Stimulated activated CD4-positive, alpha-beta T cell treated with anti-CD3 and anti-CD28 coated beads, Interleukin-1b, Interleukin-23, amount 100 ng/mL, for 48 hours (primary cell): ENCODE measurements at regions not wholly inside any gene's neighbourhood (a gene's known extent, or its start where the extent isn't known, plus 50 kb on each side); places are given as distances from the start of the nearest gene placed in this dataset.
"Not testable (repeated sequence)": the region's sequence is repeated elsewhere in the genome, so short reads cannot be mapped to it uniquely, and the experiment has no call there.

Experiments
- DNase-seq: peaks from one replicate; pipeline ENCODE4 v3.0.0-alpha.2; 2020

DNA sequence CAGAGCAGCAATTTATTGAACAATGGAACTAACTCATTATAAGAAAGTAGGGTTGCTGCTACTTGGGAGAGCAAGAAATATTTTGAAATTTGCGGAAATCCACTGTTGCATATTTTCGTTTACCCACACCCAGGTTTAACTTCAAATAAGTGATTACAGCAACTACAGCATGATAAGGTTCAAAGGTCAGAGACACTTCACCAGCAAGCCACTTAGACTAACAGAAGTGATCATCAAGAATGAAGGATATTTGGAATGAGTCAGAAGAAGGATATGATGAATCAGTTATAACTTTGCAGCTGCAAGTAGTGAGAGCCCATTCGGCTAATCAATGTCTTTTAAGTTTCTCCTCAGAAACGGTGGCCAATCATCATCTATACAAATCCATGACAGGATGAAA is 199.3 kb downstream of the TMA16 start:
- no peak for DNase-seq

DNA sequence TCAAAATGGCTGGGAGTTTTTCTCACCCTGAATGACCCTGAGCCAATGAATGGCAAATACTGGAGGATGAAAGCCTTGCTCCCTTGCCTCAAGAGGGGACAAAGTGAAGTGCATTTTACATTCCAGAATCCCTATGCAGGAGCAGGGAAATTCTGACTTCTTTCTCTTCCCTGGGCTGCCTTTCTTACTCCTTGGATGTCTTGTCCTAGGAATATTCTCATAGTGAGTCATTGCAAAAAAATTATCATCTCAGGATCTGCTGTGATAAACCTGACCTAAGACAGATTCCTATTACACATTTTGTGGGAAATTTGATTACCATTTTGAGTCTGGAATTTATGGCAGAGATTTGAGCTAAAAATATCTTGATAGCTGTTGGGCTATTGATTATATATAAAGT is 199.9 kb downstream of the TMA16 start:
- DNase-seq = no peak

DNA sequence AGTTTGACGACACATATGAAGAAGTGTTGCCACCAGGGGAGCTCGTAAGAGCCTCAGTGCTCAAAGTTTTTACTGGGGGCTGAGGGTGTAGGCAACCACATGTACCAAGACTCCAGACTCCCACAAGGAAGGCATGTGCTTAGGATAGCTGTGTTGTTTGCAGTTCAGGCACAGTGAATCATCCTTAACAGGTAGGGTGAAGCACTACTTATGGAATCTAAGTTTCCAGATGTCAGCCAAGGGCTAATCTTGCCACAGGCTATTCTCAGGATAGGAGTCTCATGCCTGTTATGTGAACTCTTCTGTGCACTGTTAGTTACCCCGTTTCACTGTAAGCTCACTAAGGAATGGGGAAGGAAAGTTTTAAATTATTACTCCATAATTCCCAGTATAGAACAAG is 202.6 kb downstream of the TMA16 start:
- no peak for DNase-seq

DNA sequence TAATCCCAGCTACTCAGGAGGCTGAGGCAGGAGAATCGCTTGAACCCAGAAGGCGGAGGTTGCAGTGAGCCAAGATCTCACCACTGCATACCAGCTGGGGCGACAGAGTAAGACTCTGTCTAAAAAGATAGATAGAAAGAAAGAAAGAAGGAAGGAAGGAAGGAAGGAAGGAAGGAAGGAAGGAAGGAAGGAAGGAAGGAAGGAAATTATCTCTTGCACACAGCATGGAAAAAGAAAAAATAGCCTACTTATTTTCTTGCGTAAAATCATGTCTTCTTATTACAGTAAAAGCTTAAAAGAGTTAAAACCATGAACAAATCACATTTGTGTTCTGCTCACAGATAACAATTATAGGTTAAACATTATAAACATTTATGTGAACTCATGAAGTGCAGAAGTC is 205.9 kb downstream of the TMA16 start:
- not testable (repeated sequence) for DNase-seq

DNA sequence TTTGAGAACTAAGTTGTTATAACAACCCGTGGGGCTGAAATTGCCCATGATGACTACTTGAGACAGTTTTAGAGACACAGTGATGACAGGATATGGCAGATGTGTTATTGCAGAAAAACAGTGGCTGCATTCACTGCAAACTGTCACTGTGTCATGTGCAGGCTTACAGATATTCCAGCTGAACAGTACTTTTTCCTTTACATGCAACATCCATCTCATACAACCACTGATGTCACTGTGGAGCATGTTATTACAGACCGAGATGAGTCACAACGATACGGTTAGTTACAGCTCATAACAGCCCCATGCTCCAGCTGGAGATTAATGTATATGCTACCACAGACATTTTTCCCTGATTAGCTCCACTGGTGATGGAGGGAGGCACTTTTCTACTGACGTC is 207.4 kb downstream of the TMA16 start:
- DNase-seq = no peak

DNA sequence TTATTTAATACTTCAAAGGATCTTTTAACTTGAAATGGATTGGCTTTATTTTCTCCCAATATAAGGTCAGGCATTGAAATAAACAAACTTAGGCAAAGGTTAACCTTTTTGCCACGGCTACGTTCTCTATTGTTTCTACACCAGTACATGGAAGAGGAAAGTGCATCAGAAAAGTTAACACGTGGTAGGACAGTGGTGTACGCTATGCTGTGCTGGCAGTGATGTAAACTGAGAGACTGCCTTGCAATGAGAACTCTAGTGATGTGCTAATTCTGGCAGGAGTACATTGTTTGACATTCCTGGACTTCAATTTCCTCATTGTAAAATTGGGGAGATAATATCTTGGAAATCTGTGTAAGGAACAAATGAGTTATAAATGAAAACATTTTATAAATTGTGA is 208.2 kb downstream of the TMA16 start:
- no peak for DNase-seq

DNA sequence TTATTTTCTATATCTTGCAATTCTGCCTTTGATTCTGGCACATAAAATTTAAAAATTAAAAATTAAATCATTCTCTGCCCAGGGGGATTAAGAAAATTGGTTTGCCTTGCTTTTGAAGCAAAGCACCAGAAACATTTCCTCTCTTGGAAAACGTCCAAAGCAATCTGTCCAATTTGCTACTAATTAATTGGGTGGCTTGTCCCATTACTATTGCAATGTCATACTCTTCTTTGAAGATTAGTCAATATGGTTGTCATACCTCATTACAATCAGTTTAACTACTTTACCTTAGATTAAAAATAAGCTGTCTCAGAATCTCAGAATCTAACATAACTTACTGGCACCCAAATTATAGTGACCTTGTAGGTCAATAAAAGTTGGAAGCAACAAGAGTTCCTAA is 208.8 kb downstream of the TMA16 start:
- DNase-seq = no peak

DNA sequence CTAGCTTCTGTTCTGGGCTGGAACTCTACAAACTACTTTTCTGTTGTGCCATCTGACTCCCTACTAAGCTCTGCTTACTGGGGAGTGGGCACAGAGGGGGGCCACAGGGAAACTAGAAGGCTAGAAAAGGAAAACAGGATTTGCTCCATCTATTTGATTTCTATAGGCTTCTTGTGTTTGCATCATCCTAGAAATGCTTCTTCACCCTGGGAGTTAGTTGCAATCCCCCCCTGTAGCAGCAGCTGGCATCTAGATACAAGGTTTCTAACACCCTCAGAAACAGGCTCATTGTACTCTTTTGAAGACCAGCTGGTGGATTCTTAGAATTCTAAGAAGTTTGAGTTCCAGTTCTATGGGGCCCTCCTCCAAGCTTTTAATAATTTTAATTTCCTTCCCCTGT is 213.4 kb downstream of the TMA16 start:
- no peak for DNase-seq

DNA sequence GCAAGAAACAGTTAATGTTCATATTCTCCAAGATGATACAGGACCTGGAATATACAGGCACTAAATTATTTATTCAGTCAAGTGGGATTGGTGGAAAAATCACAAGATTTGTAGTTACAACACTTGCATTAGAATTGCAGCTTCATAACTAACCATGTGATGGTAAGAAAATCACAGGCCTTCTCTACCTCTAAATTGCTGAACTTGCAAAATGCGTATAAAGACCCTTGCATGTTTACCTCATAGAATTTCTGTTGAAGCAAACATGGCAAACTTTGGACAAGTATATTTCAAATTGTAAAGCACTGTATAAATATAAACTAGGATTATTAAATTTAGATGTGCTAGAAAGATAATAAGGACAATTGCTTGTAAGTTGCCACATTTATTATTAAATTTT is 215.1 kb downstream of the TMA16 start:
- DNase-seq = no peak

DNA sequence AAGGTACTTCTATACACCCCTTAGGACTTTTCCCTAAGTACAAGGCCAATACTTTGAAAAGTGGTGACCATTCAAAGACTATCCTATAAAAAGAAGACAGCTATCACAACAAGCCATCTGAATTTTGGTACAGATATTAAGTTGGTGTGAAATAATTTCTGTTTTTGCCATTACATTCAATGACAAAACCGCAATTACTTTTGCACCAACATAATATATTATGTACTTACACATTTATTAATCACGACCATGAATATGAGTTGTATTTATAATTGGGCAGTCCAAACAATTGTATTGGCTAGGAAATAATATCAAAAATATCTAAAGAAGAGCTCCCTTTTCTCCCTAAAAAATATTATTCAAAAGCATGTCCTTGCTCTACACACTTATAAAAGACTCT is 215.7 kb downstream of the TMA16 start:
- no peak for DNase-seq

DNA sequence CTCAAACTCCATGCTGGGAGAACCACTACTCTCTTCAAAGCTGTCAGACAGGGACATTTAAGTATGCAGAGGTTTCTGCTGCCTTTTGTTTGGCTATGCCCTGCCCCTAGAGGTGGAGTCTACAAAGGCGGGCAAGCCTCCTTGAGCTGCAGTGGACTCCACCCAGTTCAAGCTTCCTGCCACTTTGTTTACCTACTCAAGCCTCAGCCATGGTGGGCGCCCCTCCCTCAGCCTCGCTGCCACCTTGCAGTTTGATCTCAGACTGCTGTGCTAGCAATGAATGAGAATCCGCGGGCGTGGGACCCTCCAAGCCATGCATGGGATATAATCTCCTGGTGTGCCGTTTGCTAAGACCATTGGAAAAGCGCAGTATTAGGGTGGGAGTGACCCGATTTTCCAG is 230.0 kb downstream of the TMA16 start:
- DNase-seq = not testable (repeated sequence)

DNA sequence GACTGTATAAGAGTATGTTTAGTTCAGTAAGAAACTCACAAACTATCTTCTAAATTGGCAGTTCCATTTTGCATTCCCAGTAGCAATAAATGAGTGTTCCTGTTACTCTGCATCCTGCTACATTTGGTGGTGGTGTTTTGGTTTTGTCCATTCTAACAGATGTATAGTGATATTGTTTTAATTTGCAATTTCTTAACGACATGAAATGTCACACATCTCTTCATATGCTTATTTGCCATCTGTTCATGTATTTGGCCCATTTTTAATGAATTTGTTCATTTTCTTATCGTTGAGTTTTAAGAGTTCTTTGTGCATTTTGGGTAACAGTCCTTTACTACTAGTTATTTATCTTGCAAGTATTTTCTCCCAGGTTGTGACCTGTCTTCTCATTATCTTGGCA is 232.2 kb downstream of the TMA16 start:
- DNase-seq = no peak

DNA sequence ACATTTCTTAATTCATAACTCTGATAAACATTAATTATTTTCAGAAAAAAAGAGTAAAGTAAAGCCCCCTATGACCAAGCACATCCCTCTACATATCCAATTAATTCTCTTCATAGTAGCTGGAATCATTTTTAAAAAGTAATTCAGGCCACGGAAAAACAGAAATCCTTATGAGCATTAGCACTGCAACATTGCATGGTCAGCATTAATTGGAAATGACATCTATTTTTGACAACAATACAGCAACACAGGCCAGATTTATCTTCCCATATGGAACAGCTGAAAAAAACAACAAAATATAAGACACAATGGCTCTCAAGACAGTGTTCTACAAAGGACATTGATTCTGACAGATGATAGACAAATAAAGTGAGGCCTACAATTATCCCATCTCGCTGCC is 236.6 kb downstream of the TMA16 start:
- DNase-seq = no peak

DNA sequence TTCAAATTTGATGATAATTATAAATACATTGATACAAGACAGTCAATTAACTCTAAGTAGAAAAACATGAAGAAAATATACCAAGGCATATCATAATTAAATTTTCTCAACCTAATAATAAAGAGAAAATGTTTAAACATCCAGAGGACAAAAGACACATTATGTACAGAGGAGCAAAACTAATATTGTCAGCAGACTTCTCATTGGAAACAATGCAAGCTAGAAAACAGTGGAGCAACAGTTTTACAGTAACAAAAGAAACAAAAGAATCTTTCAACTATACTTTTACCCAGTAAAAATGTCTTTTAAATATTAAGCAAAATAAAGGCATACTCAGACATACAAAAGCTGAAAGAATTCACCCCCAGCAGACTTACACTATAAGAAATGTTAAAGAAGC is 238.0 kb downstream of the TMA16 start:
- DNase-seq = no peak

DNA sequence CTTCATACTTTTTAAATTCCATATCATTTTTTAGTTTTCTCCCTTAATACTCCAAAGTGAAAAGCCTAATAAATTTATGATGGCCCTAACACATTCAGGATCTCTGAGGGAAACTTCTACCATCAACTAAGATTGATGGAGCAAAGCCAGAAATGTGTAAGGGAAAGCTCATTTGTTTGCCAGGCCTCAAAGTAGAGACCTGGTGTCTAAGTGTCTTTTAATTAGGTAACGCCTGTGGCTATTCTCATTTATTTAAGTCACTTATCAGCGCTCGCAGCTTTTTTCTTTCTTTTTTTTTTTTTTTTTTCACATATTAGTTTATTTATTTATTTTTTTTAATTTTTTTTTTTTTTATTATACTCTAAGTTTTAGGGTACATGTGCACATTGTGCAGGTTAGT is 242.4 kb downstream of the TMA16 start:
- no peak for DNase-seq

DNA sequence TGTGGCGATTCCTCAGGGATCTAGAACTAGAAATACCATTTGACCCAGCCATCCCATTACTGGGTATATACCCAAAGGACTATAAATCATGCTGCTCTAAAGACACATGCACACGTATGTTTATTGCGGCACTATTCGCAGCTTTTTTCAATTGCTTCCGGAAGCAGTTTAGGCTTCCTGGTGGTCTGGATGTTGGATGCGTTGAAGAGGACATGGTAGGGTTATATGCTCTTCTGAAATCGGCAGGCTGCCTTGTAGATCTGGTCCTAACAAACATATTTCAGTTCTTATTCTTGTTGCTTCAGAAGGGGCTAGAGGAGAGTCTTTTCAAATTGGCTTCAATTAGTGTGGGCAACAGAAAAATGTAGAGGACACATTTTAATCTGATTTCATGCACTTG is 243.4 kb downstream of the TMA16 start:
- DNase-seq = not testable (repeated sequence)

DNA sequence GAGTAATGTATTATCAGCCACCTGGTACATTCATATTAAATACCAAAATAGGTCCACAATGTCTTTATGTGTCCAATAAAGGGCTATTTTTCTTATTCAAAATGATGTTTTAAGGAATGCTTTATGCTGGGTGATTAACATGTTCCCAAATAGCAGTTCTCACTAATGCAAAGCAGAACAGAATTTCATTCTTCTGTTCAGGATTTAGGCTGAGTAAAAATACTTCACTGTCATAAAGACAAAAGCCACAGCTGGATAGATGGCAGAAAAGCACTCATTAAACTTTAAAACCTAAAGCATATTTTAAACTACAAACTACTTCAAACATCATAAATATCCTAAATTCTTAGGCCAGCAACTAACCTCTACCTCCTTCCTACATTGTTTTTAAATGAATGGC is 244.0 kb downstream of the TMA16 start:
- no peak for DNase-seq

DNA sequence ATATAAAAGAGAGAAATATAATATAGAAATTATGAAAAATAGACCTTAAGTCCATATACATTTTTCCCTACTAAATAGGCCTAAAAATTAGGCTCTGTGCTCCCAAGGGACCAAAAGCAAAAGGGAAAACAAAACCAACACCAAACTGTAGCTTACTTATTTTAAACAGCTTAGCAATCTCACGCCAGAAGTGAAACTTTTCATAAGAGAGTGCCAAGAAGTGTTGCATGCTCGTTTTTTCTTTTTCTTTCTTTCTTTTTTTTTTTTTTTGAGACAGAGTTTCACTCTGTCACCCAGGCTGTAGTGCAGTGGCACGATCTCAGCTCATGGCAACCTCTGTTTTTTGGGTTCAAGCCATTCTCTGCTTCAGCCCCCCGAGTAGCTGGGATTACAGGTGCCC is 250.4 kb downstream of the TMA16 start:
- no peak for DNase-seq

DNA sequence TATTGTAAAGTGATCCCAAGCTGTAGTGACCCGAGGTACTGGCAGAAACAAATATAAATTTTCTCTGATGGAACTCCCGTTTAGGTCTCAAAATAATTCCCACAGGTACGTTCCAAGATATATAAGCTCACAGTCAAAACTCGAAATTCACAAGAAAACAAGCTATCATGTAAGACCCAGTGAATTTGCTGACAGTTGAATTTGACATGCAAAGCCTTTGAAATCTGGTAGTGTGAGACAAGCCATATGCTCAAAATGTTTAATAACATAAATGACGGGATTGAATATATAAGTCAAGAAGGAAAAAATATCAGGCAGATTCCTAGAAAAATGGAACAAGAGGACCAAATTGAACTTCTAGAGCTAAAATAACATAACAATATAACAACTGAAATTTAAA is 252.8 kb downstream of the TMA16 start:
- DNase-seq = no peak

DNA sequence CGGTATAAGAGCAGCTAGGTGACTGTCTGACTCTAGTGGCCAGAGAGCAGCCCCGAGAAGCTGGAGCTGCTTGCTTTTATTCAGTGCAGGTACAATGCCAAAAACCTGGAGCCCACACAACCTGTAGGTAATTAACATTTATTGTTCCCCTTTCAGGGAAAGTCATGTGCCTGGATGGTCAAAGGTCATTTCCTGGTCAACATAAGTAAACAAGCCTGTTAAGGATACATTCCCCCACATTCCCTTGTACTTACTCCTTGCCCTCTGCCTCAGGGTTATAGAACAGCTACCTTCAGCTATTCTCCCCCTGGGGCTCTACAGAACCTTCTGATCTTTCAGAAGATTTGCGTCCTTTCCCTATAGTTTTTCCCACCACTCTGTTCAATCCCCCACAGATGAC is 253.4 kb downstream of the TMA16 start:
- no peak for DNase-seq

DNA sequence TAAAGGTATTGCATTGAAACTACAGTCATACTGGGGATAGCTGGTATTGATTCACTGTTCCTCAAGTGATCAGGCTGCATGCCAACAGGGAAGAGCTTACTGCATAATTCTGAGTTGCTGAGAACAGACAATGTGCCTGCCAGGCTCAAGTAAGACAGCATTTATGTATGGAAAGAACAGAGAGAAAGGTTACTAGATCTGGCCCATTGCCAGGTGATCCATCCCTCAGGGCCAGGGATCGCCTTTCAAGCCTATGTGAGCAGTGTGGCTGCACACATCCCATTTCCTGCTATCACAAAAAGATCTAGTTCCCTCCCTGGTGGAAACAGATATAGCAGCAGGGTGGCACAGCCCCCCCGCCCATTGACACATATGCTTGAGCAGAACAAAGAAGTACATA is 254.0 kb downstream of the TMA16 start:
- no peak for DNase-seq

DNA sequence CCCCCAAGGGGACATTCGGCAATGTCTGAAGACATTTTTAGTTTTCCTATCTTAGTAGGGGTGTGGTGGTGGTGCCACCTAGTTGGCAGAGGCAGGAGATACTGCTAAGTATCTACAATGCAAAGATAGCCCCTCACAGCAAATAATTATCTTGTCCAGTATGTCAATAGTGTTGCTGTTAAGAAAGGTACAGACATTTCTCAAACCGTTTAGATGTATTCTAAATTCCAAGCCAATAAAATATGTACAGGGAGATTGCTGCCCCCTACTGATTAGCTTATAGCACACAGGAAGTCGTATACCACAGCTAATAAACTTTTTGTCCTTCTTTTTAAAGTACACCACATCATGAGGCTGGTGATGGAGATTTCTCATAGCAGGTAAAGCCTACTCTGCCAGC is 260.5 kb downstream of the TMA16 start:
- no peak for DNase-seq

DNA sequence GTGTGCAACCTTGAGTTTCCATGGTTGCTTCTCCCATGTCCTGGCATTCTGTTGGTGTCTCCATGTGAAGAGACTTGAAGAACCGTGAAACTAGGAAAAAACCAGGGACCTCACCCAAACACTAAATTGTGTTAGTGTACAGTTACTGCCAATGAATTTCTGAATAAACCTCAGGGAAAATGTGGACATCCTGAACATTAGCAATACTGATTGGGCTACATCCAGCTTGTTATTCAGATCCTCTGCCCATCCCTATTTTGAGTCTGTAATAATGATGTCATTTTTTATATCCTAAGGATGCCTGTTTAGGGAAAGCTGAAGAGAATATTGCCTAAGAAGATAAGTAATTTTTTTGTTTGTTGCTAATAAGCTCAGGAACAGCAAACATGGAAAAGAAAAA is 262.7 kb downstream of the TMA16 start:
- no peak for DNase-seq

DNA sequence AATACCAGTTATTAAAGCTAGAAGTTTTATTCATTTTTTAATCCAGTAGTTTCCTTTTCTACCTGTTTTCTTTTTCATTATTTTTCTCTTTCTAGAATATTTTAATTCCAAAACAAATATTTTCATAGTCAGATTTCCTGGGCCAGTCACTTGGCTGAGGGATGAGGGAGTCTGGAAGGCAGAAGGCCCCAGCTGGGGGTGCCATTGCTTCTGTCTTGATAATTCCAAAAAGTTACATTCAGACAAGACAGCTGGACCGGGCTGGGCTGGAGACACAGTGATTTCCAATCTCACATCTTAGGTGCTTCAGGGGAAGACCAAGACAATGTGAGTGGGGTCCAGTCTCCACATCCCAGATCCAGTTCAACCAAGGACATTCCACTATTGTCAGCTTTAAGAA is 263.5 kb downstream of the TMA16 start:
- DNase-seq = no peak

DNA sequence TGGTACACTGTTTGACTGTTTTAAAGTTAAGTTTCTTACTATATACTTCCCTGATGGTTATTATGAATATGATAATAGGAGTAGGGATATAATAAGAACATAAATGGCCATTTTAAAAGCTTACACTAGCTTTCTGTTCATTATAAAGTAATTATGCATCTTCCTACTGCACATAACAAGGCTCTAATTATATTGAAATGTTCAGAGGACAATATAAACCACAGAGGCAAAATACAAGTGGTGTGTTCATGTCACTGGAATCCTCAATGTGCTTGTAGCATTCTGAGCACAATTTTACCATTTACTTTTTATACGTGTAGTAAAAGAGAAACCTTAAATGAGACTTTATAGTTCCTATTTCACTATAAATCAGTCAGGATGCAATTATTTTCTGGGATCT is 268.3 kb downstream of the TMA16 start:
- DNase-seq = no peak

DNA sequence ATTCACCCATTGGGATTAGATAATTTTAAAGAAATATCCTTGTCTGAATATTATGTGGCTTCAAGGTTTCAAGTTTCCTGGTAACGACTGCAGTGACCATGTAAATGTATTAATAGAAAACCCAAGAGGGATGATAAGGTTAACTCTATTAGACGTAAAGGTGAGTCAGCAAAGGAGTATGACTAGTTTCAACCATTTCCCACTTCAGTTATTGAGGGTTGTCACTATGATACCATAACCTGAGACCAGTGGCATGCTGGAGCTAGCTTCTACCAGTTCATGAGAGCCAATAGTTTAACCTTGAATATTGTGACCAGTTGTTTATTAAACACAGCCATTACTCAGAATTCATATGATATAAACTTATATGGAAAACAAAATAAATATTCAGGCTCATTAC is 270.1 kb downstream of the TMA16 start:
- DNase-seq = no peak

DNA sequence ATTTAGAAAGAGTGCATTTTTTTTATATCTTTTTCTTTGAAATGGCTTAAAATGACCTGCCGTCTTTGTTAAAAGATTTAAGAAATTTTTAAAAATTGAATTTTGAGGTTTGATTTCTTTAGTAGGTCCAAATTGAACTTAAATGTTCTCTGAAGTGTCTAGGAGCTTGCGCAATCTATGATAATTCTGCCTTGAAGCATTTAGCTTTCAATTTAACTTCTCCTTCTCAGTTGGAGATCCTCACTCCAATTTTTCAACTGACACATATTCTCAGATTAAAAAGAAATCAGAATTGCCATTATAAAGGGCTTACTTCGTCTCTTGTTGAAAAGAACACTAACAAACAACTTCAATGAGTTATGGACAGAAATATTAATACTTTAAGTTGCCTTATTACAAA is 273.5 kb downstream of the TMA16 start:
- no peak for DNase-seq
